Body of pancreas (tissue), 4 donors: ENCODE measurements at regions not wholly inside any gene's neighbourhood (a gene's known extent, or its start where the extent isn't known, plus 50 kb on each side); places are given as distances from the start of the nearest gene placed in this dataset.

ENCODE experiments used
- ATAC-seq: fragments of 150-250 bp; one replicate; pipeline ENCODE4 v1.9.1; 2016
- DNase-seq, 4 donors: peaks; one replicate each; pipeline ENCODE4 v3.0.0-alpha.2; 2019
- H3K27ac ChIP-seq, 4 donors: fragments of 200-600 bp; sonication (generic); 1 replicate in 3 of 4; 2 replicates in 1 of 4; pipeline versions ENCODE4 v1.5.1 to v1.6.1; 2016 to 2019; ENCODE audit warnings: mild to moderate bottlenecking in 1 of 4, mixed read lengths in 1 of 4, moderate library complexity in 1 of 4
- H3K27me3 ChIP-seq, 2 donors: fragments of 200-600 bp; sonication (generic); one replicate each; pipeline ENCODE4 v1.6.0; 2016; ENCODE audit warnings: mild to moderate bottlenecking in 1 of 2
- H3K36me3 ChIP-seq, 2 donors: fragments of 200-600 bp; sonication (generic); replicated peaks in 1 of 2; 2 replicates each; pipeline ENCODE4 v1.5.1; 2016; ENCODE audit warnings: low read depth in 2 of 2; ENCODE audit not compliant: insufficient read depth in 1 of 2
- H3K4me1 ChIP-seq: fragments of 200-600 bp; sonication (generic); one replicate; pipeline ENCODE4 v1.6.0; 2016
- H3K4me3 ChIP-seq, 2 donors: fragments of 200-600 bp; sonication (generic); 1 replicate in 1 of 2; 2 replicates in 1 of 2; pipeline ENCODE4 v1.5.1; 2016 to 2019
- H3K9me3 ChIP-seq, 3 donors: fragments of 200-600 bp; sonication (generic); 1 replicate in 2 of 3; 2 replicates in 1 of 3; pipeline ENCODE4 v1.5.1; 2016
- POLR2A ChIP-seq, 3 donors: fragments of 450-650 bp; IDR thresholded peaks; one replicate each; pipeline ENCODE4 v1.6.1; 2016; ENCODE audit warnings: antibody characterized with exemption in 3 of 3, mild to moderate bottlenecking in 2 of 3
- WGBS, 2 donors: methylation state at CpG; one replicate each; pipeline ENCODE4 v1.1.5; 2017; 5-methylcytosine and 5-hydroxymethylcytosine counted together
- intact Hi-C: fragments of 100-400 bp; cut with DNase I; formaldehyde crosslinking; loops from one replicate; pipeline ENCODE4 v1.15.1; 2023
- TF ChIP-seq, protein P1 (sequence below), 7 experiments: fragments of 450-650 bp in 4 of 7; fragments of 200-600 bp in 3 of 7; sonication (generic) in 3 of 7; IDR thresholded peaks; one replicate each; pipeline ENCODE4 v1.5.1; 2016 to 2019; ENCODE audit warnings: antibody characterized with exemption in 7 of 7

DNA sequence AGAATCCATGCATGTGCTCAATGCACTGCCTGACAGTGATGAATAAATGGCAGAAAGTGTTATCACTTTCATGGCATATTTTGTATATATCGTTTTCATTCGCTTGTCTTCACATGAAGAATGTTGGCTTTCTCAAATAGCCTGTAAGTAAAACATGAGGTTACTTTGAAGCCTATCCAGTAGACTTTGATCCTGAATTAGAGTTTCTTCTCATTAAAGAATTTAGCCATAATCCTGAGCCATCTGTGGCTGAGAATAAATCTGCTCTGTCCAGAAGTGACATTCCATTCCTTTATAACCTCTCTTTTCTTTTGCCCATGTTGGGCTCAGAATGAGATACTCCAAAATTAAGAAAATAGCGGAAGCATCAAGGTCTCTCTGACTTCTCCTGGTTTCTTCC lies 1071.7 kb upstream of the TENM4 start:
- ATAC-seq (no peak), DNase-seq (no peak)
- no peak overlapping the region for H3K27ac ChIP-seq
- no peaks in the 10 kb centered on the region for H3K4me1 ChIP-seq
- intact Hi-C loops: no loop called here
- TF ChIP-seq, protein P1, sequence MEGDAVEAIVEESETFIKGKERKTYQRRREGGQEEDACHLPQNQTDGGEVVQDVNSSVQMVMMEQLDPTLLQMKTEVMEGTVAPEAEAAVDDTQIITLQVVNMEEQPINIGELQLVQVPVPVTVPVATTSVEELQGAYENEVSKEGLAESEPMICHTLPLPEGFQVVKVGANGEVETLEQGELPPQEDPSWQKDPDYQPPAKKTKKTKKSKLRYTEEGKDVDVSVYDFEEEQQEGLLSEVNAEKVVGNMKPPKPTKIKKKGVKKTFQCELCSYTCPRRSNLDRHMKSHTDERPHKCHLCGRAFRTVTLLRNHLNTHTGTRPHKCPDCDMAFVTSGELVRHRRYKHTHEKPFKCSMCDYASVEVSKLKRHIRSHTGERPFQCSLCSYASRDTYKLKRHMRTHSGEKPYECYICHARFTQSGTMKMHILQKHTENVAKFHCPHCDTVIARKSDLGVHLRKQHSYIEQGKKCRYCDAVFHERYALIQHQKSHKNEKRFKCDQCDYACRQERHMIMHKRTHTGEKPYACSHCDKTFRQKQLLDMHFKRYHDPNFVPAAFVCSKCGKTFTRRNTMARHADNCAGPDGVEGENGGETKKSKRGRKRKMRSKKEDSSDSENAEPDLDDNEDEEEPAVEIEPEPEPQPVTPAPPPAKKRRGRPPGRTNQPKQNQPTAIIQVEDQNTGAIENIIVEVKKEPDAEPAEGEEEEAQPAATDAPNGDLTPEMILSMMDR (IDR thresholded peaks at IDR 0.05): no peak
- no peak for TF ChIP-seq POLR2A (IDR thresholded peaks at IDR 0.05)
- no peak overlapping the region for H3K4me3 ChIP-seq
- H3K27me3 ChIP-seq: no peaks in the 10 kb centered on the region
- WGBS, 2 donors: 68 to 69% methylated on average over 3 of the region's 3 CpGs
- no peaks in the 10 kb centered on the region for H3K36me3 ChIP-seq
- peaks cover 0 to 4% (median 0%) of the 10 kb centered on the region in 3 donors for H3K9me3 ChIP-seq

DNA sequence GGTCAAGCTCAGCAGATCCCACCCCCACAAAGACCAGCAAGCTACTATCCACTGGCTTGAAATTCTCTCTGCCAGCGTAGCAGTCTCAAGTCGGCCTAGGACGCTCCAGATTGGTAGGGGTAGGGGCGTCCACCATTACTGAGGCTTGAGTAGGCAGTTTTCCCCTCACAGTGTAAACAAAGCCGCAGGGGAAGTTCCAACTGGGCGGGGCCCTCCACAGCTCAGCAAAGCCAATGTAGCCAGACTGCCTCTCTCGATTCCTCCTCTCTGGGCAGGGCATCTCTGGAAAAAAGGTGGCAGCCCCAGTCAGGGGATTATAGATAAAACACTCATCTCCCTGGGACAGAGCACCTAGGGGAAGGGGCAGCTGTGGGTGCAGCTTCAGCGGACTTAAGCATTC lies 1064.9 kb upstream of the TENM4 start:
- ATAC-seq (no peak), DNase-seq (no peak)
- Histone ChIP-seq H3K4me3 (no peak overlapping the region), H3K27me3 (no peaks in the 10 kb centered on the region), H3K9me3 (peaks cover 0 to 4% (median 0%) of the 10 kb centered on the region in 3 donors), H3K4me1 (no peaks in the 10 kb centered on the region), H3K27ac (no peak overlapping the region), H3K36me3 (no peaks in the 10 kb centered on the region)
- no peak for TF ChIP-seq POLR2A (IDR thresholded peaks at IDR 0.05)
- TF ChIP-seq, protein P1 (IDR thresholded peaks at IDR 0.05): no peak
- 76% methylated on average over 6 to 8 of the region's 8 CpGs for WGBS, 2 donors
- intact Hi-C loops: no loop called here

DNA sequence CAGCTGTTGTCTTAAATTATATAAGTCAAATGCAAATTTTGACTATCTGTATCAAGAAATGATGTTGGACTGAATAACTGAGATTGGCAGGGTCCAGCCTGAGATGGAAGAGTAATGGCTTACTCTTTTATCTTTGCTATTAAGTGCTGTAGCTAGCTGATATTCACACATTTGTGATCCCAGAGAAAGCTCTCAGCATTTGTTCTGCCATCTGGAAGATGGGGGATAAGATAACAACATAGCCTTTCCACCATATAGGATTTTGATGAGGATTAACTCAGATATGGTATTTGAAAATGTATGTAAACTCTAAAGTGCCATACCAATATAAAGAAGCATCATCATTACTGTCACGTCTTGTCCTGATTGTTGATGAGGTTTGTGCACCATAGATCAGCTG lies 1063.2 kb upstream of the TENM4 start:
- Histone ChIP-seq H3K27ac (no peak overlapping the region), H3K4me1 (no peaks in the 10 kb centered on the region), H3K4me3 (no peak overlapping the region), H3K9me3 (peaks cover 0 to 4% (median 0%) of the 10 kb centered on the region in 3 donors), H3K27me3 (no peaks in the 10 kb centered on the region), H3K36me3 (no peaks in the 10 kb centered on the region)
- TF ChIP-seq, protein P1 (IDR thresholded peaks at IDR 0.05): no peak
- TF ChIP-seq POLR2A (IDR thresholded peaks at IDR 0.05): no peak
- intact Hi-C loops: no loop called here
- ATAC-seq: no peak
- no peak for DNase-seq
- WGBS, 2 donors: 48 to 53% methylated on average over 1 of the region's 1 CpG

DNA sequence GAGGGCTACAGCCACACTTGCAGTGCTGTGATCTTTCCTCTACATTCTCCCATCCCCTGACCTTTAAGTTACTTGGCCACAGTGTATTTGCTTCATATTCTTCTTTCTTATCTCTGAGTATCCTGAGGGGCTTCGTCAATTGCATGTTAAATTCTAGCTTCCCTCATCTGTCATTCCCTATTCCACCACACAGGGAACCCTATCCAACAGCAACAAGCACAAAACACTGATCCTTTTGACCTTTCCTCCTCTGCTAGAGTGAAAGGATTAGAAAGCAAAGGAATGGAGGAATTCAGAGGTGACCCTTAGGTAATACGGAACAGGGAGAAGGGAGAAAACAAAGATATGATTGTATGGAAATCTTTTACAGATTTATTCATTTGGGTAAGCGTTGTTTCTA lies 1061.7 kb upstream of the TENM4 start:
- WGBS, 2 donors: 29 to 32% methylated on average over 3 of the region's 3 CpGs
- TF ChIP-seq POLR2A (IDR thresholded peaks at IDR 0.05): no peak
- TF ChIP-seq, protein P1 (IDR thresholded peaks at IDR 0.05): no peak
- no peaks in the 10 kb centered on the region for H3K4me1 ChIP-seq

DNA sequence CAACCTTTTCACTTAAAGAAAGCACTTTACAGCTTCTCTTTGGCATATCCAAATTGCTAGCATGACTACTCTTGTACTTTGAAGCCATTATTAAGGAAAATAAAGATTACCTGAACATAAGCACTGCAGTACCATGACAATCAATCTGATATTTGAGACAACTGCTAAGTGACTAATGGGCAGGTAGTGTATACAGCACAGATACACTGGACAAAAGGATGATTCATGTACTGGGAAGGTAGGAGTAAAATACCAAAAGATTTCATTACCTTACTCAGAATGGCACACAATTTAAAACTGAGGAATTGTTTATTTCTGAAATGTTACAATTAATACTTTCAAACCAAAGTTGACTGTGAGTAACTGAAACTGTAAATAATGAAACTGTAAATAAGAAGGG lies 1054.3 kb upstream of the TENM4 start:
- DNase-seq (no peak), ATAC-seq (no peak)

More for the DNA sequence above, 1061.7 kb upstream of the TENM4 start:
- no peak overlapping the region for H3K27ac ChIP-seq
- no peaks in the 10 kb centered on the region for H3K9me3 ChIP-seq
- no peak for ATAC-seq
- no peaks in the 10 kb centered on the region for H3K36me3 ChIP-seq
- no peak overlapping the region for H3K4me3 ChIP-seq
- no peak for DNase-seq
- no peaks in the 10 kb centered on the region for H3K27me3 ChIP-seq
- intact Hi-C loops: no loop called here

More for the DNA sequence above, 1054.3 kb upstream of the TENM4 start:
- H3K36me3 ChIP-seq: no peaks in the 10 kb centered on the region
- TF ChIP-seq, protein P1 (IDR thresholded peaks at IDR 0.05): no peak
- no peak for TF ChIP-seq POLR2A (IDR thresholded peaks at IDR 0.05)
- H3K27ac ChIP-seq: no peak overlapping the region
- intact Hi-C loops: no loop called here
- H3K4me3 ChIP-seq: no peak overlapping the region
- no peaks in the 10 kb centered on the region for H3K4me1 ChIP-seq
- no peaks in the 10 kb centered on the region for H3K27me3 ChIP-seq
- H3K9me3 ChIP-seq: no peaks in the 10 kb centered on the region
